ENCODE measurements at regions not wholly inside any gene's neighbourhood (a gene's known extent, or its start where the extent isn't known, plus 50 kb on each side); places are given as distances from the start of the nearest gene placed in this dataset.

GRCh38 chr12:93015871-93016751 is 87.0 kb upstream of the EEA1 start:
- H3K4me1 Mint-ChIP-seq (ENCODE audit: low read depth): peaks cover 48% of the 10 kb centered on the region
- TF ChIP-seq CTCF (IDR thresholded peaks at IDR 0.05; ENCODE audit: unreplicated experiment): no peak
- no peaks in the 10 kb centered on the region for H3K9me3 Mint-ChIP-seq (ENCODE audit: low read depth)
- peak overlapping the region; percentile 13 for H3K4me3 Mint-ChIP-seq (ENCODE audit: low read depth)
- peak overlapping the region; percentile 99 for H3K27ac Mint-ChIP-seq
- DNase-seq (ENCODE audit: low spot score, unreplicated experiment): peak; percentile 23
- no peaks in the 10 kb centered on the region for H3K36me3 Mint-ChIP-seq (ENCODE audit: insufficient read depth)
- H3K27me3 Mint-ChIP-seq: no peaks in the 10 kb centered on the region

DNA sequence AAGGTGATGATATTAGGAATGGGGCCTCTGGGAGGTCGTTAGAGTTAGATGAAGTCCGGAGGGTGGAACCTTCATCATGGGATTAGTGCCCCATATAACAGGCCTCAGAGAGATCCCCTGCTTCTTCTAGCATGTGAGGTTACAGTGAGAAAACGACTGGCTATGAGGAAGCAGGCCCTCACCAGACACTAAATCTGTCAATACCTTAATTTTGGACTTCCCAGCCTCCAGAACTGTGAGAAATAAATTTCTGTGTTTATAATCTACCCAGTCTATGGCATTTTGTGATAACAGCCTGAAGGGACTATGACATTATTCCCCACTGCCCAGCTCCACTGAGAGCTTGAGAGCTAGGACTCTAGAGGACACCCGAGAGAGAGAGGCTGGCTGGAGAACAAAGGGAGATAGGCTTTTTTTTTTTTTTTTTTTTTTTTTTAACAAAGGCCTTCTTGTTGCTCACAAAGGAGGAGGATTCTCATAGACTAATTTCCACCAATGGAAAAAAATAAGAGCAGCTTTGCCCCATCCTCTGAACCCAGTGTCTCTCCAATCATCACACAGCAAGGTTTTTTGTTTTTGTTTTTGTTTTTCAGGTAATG is 87.8 kb upstream of the EEA1 start:
- Mint-ChIP-seq H3K4me3 (ENCODE audit: low read depth) (peak overlapping the region; percentile 29), H3K27me3 (no peaks in the 10 kb centered on the region), H3K27ac (peak overlapping the region; percentile 99), H3K36me3 (ENCODE audit: insufficient read depth) (no peaks in the 10 kb centered on the region), H3K9me3 (ENCODE audit: low read depth) (no peaks in the 10 kb centered on the region), H3K4me1 (ENCODE audit: low read depth) (peaks cover 51% of the 10 kb centered on the region)
- no peak for TF ChIP-seq CTCF (IDR thresholded peaks at IDR 0.05; ENCODE audit: unreplicated experiment)
- DNase-seq (ENCODE audit: low spot score, unreplicated experiment): no peak

- peaks cover 53% of the 10 kb centered on the region for H3K4me1 Mint-ChIP-seq (ENCODE audit: low read depth)
Observed at GRCh38 chr12:93018610-93019009, 89.5 kb upstream of the EEA1 start.

DNA sequence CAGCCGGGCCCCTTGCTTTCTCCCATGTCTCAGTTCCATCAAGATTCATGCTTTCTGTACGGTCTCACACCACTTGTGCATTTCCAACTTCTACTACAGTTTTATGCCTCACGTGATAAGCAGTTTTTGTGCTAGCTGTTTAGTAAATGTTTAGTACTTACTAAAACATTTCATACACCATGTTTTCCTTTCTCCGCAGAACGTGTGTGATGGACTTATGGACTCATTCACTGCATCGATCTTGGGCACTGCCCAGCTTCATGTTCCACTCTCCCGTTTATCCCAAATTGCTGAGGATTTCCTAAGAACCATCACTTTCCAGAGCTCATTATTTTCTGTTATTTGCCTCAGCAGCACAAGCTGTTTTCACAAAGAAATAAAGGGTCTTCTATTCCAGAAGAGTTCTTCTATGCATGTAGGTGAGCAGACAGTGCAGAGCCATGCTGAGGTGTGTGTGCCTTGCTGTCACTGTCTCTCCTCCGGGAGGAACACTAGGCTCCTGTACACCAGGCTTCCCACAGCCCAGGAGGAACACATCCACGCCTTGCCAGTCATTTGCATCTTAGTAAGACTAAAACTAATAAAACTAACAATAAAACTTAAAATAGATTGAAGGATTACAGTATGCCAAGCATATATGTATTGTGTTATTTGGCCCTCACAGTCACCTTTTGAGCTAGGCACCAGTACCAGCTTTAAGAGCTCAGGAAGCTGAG is 90.3 kb upstream of the EEA1 start:
- H3K9me3 Mint-ChIP-seq (ENCODE audit: low read depth): no peaks in the 10 kb centered on the region
- peaks cover 52% of the 10 kb centered on the region for H3K4me1 Mint-ChIP-seq (ENCODE audit: low read depth)
- no peak overlapping the region for H3K4me3 Mint-ChIP-seq (ENCODE audit: low read depth)
- no peak for TF ChIP-seq CTCF (IDR thresholded peaks at IDR 0.05; ENCODE audit: unreplicated experiment)
- DNase-seq (ENCODE audit: low spot score, unreplicated experiment): no peak
- no peak overlapping the region for H3K27ac Mint-ChIP-seq
- no peaks in the 10 kb centered on the region for H3K27me3 Mint-ChIP-seq
- H3K36me3 Mint-ChIP-seq (ENCODE audit: insufficient read depth): no peaks in the 10 kb centered on the region

More at GRCh38 chr12:93018610-93019009, 89.5 kb upstream of the EEA1 start:
- no peak overlapping the region for H3K4me3 Mint-ChIP-seq (ENCODE audit: low read depth)
- no peak for DNase-seq (ENCODE audit: low spot score, unreplicated experiment)
- H3K9me3 Mint-ChIP-seq (ENCODE audit: low read depth): no peaks in the 10 kb centered on the region
- TF ChIP-seq CTCF (IDR thresholded peaks at IDR 0.05; ENCODE audit: unreplicated experiment): no peak
- no peak overlapping the region for H3K27ac Mint-ChIP-seq
- no peaks in the 10 kb centered on the region for H3K27me3 Mint-ChIP-seq
- no peaks in the 10 kb centered on the region for H3K36me3 Mint-ChIP-seq (ENCODE audit: insufficient read depth)

- Mint-ChIP-seq H3K4me3 (ENCODE audit: low read depth) (no peak overlapping the region), H3K36me3 (ENCODE audit: insufficient read depth) (no peaks in the 10 kb centered on the region), H3K9me3 (ENCODE audit: low read depth) (no peaks in the 10 kb centered on the region), H3K27ac (peak overlapping the region; percentile 93), H3K4me1 (ENCODE audit: low read depth) (peaks cover 51% of the 10 kb centered on the region), H3K27me3 (no peaks in the 10 kb centered on the region)
- DNase-seq (ENCODE audit: low spot score, unreplicated experiment): no peak
- TF ChIP-seq CTCF (IDR thresholded peaks at IDR 0.05; ENCODE audit: unreplicated experiment): no peak
Observed at GRCh38 chr12:93019975-93020630, 91.0 kb upstream of the EEA1 start.

Data from progenitor cell of endocrine pancreas (in vitro differentiated cells).